ENCODE measurements at regions not wholly inside any gene's neighbourhood (a gene's known extent, or its start where the extent isn't known, plus 50 kb on each side); places are given as distances from the start of the nearest gene placed in this dataset.

DNA sequence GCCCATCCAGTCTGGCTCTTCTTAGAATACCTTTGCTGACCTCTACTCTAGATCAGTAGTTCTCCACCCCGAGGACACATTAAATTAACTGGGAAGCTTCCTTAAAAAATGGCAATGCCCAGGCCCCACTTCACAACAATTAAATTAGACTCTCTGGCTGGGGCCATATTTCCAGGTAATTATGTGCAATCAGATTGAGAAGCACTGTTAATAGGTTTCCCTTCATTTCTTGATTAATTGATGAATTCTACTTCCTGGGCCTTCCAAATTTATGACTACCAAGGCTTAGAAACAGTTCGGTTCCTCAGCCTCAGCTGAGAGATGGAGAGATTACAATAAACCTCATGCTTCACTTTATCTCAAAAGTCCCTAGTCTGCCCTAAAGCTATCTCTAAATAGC lies 71.7 kb upstream of the LIMCH1 start:
- Histone ChIP-seq H3K27me3 (ENCODE audit: insufficient read depth, low read length) (no peaks in the 10 kb centered on the region), H3K4me2 (ENCODE audit: insufficient read depth, insufficient read length, low read length) (no peak overlapping the region), H2BK120ac (ENCODE audit: low read depth, low read length, poor library complexity, severe bottlenecking) (no peak overlapping the region), H2BK12ac (ENCODE audit: insufficient read length, low read depth, low read length) (no peak overlapping the region), H3K23me2 (ENCODE audit: insufficient read length, low read depth, low read length, poor library complexity, severe bottlenecking) (no peaks in the 10 kb centered on the region), H4K20me1 (ENCODE audit: control insufficient read depth, insufficient read depth, insufficient read length) (no peaks in the 10 kb centered on the region), H2BK5ac (ENCODE audit: insufficient read length, low read length) (no peak overlapping the region), H3K56ac (ENCODE audit: insufficient read length, low read depth, low read length) (no peak overlapping the region), H3K18ac (ENCODE audit: insufficient read length, low read depth, low read length) (no peak overlapping the region), H2AK5ac (ENCODE audit: insufficient read length, low read length) (no peak overlapping the region), H2BK20ac (ENCODE audit: low read depth, low read length, poor library complexity, severe bottlenecking) (no peak overlapping the region), H4K5ac (ENCODE audit: insufficient read length, low read depth, low read length) (no peak overlapping the region), H2BK15ac (ENCODE audit: low read depth, low read length) (no peak overlapping the region), H3T11ph (ENCODE audit: low read length) (no peak overlapping the region), H3K79me1 (ENCODE audit: insufficient read depth, low read depth, low read length, poor library complexity, severe bottlenecking) (no peaks in the 10 kb centered on the region), H3K4me1 (ENCODE audit: insufficient read depth, low read length) (no peaks in the 10 kb centered on the region; the same call in 1 of the 2 replicates), H3K4ac (ENCODE audit: low read depth, low read length) (no peak overlapping the region), H2AFZ (ENCODE audit: low read length) (no peak overlapping the region), H3K27ac (ENCODE audit: insufficient read length, low read depth, low read length) (no peak overlapping the region), H3K9ac (ENCODE audit: extremely low read depth, insufficient read length, low read length) (no peak overlapping the region), H4K8ac (replicated peaks; ENCODE audit: insufficient read length, low read depth, low read length) (no peak overlapping the region), H3K79me2 (ENCODE audit: insufficient read depth, low read length) (no peaks in the 10 kb centered on the region), H4K91ac (ENCODE audit: insufficient read length, low read depth, low read length) (no peak overlapping the region), H3K9me3 (ENCODE audit: control insufficient read depth, low read depth, low read length) (no peaks in the 10 kb centered on the region), H3K14ac (ENCODE audit: insufficient read depth, low read length) (no peak overlapping the region), H3K23ac (ENCODE audit: insufficient read length, low read depth, low read length) (no peak overlapping the region)
- DNase-seq, result no peak
- Mint-ChIP-seq H3K9me3 (no peaks in the 10 kb centered on the region), H3K4me3 (no peak overlapping the region), H3K4me1 (peaks cover 21 to 36% of the 10 kb centered on the region in 2 experiments), H3K36me3 (ENCODE audit: insufficient read depth in 1 of 3, low read depth in 3 of 3) (no peaks in the 10 kb centered on the region), H3K27me3 (ENCODE audit: low read depth) (peaks cover 2% of the 10 kb centered on the region; the same call in 1 of the 2 replicates), H3K27ac (no peak overlapping the region; a peak in 1 of 7 replicates)
- WGBS (ENCODE audit: extremely low coverage, insufficient read length, low lambda C conversion rate), result no CpG with 5 or more reads among the region's 2 CpGs
- TF ChIP-seq CTCF (conservative IDR thresholded peaks at IDR 0.05), result no peak
